GM21576 (cell line): ENCODE measurements at regions not wholly inside any gene's neighbourhood (a gene's known extent, or its start where the extent isn't known, plus 50 kb on each side); places are given as distances from the start of the nearest gene placed in this dataset.
"Not testable (repeated sequence)": the region's sequence is repeated elsewhere in the genome, so short reads cannot be mapped to it uniquely, and the experiment has no call there.

Source experiments
- ATAC-seq: cut with Tn5 transposase; IDR thresholded peaks from one replicate; pipeline ENCODE4 v1.9.1; 2021; ENCODE audit warnings: mild to moderate bottlenecking, moderate library complexity; ENCODE audit not compliant: unreplicated experiment

DNA sequence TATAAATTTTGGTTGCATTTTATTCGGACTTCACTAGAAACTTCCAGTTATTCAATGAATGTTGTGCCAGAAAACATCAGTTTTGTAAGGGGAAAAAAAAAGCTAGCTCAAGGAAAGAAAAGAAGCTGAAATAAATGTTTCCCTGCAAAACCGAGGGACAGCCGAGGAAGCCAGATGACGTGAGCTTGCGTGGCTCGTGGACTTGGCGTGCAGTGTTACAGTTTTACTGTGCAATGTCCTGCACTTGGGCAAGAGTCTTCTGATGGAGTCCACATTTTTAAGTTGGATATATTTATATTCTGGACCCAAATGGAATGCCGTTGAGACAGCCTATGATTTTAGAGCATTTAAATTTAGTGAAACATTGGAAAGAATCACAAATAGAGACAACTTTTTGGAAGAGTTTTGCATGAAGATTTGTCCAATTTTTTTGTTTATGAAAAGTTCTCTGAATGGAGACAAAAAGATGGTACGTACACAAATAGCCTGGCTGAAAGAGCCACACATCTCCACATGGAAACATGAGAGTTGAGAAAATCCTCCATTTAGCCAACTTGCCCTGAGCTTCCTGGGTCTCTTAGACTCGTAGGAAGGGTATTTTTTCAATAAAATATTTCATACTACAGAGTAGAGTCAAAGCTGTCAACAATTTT lies 210.5 kb downstream of the BANP start:
- not testable (repeated sequence) for ATAC-seq

DNA sequence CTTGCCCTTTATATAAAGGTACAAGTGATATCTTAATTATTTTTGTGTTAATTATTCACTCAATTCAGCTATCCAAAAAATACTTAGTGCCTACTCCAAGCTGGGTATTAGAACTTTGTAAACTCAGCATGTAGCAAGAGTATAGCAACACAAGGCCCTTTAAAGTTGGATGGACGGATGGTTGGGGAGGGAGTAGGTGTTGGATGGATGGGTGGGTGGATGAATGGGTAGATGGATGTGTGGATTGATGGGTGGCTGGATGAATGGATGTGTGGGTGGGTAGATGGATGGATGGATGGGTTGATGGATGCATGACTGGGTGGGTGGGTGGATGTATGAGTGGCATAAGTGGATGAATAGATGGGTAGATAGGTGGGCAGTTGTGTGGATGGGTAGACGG lies 211.5 kb downstream of the BANP start:
- not testable (repeated sequence) for ATAC-seq

DNA sequence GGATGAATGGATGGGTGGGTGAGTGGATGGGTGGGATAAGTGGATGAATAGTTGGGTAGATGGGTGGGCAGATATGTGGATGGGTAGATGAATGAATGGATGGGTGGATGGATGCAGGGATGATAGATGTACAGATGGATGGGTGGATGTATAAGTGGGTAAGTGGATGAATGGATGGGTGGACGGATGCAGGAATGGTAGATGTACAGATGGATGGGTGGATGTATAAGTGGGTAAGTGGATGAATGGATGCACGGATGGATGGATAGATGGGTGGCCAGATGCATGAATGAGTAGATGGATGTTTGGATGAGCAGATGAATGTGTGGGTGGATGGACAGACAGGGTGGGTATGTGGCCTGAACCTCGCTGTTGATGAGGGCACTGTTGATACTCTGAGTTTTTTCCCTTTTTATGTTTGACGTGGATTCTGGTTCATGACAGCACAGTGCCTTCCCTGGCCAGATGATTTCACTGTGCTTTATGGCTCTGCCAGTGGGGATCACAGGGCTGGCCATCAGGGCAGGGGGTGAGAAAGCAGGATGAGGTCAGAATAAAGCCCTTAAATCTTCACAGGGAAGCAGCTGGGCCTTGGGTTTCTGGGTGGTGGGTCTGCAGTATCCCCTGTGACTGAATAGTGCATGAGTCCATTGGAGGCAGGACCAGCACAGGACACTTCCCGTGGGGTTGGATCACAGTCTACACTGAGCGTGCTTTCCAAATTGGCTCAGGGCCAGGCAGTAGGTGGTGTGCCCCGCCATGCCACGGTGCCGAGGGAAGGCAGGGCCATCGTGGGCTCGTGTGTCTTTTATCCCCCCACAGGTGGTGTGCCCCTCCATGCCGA lies 213.2 kb downstream of the BANP start:
- not testable (repeated sequence) for ATAC-seq

DNA sequence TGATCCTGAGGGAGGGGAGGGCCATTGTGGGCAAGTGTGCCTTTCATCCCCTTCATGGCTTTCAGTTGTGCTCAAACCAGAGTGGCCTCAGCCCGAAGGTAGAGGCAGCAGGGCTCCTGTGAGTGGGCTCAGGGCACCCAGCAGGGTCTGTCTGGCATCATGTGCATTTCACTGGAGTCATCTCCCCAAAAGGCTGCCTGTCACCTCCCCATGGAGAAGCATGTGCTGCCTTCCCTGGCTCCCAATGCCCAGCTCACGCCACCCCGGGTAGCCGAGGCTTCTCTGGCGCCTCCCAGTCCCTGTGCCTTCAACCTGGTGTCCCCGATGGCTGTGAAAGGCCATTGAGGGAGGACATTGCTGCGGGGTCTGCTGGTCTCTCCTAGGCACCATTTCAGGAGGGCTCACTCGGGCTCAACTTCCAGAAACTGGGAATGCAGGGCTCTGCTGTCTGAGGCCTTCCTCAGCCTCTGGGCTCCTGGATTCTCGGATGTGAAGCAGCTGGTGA lies 213.9 kb downstream of the BANP start:
- ATAC-seq, result not testable (repeated sequence)

DNA sequence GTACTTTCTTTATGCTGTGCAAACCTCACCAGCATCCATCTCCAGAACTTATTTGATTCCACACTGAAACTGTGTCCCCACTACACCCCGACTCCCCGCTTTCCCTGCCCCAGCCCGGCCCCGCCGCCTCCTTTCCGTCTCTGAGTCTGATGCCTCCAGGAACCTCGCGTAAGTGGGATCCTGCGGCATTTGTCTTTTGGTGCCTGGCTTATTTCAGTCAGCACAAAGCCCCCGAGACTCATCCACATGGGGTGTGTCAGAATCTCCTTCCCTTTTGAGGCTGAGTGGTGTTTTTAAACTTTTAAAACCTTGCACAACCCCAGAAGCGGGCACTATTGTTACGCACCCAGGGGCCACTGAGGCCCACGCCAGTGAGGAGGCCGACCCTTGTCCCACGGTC lies 214.4 kb downstream of the BANP start:
- ATAC-seq, result not testable (repeated sequence)

DNA sequence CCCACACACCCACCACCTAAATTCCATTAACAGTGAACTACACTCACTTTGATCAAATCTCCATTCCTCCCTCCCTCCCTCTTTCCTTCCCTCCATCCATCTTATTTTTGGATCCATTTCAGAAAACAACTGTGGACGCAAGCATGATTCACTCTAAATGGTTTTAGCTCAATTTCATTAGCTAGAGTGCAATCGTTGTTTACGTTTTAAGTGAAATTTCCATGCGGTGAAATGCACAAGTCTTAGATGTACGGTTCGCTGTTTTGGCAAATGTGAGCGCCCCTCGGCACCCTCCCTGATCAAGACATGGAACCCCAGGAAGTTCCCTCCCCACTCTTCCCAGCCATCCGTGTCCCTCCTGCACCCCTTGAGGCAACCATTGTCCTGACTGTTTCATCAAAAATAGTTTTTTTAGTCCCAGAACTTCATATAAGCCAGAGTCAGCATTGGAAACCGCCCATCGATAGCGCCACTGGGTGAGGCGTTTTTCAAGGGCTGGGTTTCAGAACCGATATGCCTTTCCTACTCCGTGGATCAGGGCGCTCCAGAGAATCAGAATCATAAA lies 215.1 kb downstream of the BANP start:
- ATAC-seq, result not testable (repeated sequence)

DNA sequence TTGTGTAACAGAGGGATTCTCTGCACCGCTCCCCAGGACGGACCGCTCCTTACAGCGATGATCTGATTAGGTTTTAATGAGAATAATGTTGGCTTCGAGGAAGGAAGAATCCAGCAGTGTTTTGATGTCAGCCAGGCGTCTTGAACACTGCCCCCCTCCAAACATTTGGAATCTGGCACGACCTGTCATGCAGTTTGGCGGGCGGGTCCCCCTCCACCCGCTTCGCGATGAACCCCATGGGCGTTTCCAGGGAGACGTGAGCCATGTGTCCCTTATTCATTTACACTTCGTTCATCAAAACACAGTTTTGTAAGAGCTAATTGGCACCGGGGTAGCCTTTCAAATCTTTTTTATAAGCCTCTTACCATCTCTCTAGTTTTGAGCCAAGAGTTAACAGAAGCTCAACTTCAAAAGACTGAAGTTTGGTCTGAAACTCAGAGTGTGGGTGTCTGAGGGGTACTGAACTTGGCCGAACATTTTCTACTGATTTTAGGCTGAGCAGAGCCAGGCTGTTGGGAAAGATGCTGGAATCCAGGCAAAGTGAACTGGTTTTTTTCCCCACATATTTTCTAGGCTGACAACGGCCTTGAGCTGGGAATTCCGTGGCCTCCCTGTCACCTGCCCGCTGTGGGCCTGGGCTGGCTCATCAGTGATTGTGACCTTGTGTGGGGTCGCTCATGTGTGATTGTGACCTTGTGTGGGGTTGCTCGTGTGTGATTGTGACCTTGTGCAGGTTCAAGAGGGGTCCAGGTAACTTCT lies 214.8 kb upstream of the ZNF469 start:
- not testable (repeated sequence) for ATAC-seq

DNA sequence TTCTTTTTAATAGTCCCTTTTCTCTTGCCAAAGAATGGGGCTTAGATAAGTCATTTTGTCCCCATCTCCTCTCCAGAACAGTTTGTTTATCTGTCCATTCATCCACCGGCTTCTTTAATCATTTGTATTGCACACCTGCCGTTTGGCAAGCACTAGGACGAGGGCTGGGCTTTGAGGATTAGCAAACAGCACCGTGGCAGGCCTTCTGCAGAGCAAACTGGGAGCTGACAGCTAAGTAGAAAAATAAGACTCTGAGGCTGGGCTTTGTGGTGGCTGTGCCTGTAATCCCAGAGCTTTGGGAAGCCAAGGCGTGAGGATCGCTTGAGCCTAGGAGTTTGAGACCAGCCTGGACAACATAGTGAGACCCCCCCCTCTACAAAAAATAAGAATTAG lies 214.2 kb upstream of the ZNF469 start:
- ATAC-seq, result not testable (repeated sequence)

DNA sequence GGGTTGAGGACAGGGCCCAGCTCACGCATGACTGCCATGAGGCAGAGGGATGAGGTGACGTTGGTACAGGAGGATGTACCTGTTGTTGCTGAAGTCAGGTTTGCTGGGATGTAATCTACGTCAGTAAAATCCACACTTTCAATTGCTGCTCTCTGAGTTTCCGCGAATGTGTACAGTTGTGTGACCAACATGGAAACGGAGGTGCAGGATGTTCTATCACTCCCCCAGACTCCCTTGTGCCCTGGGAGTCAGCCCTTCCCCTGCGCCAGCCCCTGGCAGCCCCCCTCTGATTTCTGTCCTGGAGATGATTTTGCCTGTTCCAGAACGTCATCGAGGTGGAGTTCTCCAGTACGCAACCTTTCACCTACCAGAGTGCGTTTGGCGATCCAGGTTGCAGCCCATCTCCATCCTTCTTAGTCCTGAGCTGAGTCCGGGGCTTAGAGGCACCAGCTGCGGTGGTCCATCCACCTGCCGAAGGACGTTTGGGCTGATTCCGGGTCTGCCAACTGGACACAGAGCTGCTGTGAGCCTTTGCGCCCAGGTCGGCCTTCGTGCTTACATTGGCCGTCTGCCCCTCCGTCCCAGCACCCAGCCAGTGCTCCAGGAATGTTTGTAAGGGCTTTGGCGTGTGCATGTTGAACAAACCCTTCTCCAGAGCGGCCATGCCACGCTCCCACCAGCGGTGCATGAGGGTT lies 213.5 kb upstream of the ZNF469 start:
- not testable (repeated sequence) for ATAC-seq

DNA sequence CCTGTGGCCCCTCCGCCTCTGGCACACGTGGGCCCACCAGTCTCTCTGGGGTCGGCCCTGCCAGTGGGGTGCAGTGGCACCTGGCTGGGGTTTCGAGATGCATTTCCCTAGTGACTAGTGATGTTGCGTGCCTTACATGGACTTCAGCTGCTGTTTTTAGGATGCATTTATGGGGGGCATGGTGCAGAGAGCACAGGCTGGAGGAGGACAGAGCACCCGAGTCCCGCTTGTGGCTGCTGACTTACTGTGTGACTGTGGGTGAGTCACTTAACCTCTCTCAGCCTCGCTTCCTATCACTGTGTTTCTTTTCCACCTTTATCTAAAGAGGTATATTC lies 213.0 kb upstream of the ZNF469 start:
- ATAC-seq, result not testable (repeated sequence)

DNA sequence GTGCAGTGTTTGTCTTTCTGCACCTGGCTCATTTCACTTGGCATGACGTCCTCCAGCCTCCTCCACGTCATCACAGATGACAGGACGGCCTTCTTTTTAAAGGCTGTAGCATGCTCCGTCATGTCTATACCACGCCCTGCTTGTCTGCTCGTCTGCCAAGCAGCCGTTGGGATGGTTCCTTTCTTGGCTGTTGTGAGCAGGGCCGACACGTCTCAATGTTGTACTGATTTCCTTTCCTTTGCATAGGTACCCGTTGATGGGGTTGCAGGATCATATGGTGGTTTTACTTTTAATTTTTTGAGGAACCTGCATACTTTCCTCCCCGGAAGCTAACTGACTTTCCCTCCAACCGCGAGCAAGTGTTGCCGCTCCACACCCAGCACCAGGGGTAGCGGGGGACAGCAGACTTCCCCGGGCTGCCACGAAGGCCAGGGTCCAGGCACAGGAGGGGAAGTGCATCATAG lies 212.2 kb upstream of the ZNF469 start:
- ATAC-seq, result no peak

DNA sequence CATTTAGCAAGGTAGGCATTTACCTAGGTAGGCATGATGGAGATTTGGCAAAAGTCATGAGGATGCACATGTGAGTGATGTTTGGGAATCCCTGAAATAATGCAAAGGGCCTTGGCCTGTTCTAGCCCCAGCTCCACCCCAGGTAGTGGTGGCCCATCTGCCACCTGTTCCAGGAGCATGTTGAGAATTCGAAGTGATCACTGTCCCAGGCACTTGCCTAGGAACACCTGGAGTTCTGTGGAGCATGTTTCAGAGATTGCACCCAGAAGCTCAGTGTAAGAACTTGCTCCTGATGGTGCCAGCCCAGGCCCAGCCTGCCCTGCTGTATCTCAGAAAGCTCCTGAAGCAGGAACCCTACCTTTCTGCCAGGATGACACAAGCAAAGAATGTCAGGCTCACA lies 211.6 kb upstream of the ZNF469 start:
- ATAC-seq, result not testable (repeated sequence)

DNA sequence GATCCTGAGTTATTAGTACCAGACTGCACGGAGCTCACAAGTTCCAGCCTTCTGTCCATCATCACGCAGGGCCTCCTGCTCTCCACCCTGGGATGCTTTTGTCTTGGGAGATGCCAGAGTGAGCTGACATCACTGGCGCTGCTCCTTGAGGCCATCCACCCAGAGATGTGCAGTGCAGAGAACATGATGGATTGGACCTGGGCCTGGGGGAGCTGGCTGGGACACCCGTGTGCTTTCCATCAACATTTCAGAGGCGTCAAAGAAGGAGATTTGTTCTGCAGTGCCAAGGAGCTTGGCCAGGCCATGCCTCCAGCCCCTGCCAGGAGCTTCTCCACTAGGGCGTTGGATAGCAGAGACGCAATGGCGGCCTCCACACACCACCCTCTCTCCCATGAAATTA lies 206.6 kb upstream of the ZNF469 start:
- ATAC-seq, result not testable (repeated sequence)

DNA sequence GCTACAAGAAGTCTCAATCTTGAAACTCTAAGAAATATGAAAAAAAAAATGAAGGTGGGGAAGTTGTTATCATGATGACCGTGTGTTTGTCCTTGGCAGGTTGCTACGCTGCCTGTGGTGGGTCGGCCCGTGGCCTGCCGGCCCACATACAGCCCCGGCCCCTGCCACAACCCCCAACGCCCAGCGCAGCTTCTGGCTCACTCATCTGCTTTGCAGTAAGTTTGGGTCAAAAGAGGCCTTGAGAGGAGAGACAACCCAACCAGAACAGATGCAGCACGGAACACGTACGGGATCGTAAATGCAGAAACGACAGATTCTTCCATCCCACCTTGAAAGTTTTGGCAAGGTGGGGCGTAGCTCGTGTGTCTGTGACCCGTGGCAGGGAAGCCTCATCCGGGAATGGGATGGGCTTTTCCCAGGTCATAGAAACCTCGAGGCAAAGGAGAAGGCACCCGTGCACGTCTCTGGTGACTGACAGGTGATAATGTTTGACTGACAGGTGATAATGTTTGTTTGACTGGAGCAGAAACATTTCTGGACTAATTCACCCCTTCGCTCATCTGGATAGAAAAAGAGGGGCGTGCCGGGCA lies 206.1 kb upstream of the ZNF469 start:
- ATAC-seq, result not testable (repeated sequence)

DNA sequence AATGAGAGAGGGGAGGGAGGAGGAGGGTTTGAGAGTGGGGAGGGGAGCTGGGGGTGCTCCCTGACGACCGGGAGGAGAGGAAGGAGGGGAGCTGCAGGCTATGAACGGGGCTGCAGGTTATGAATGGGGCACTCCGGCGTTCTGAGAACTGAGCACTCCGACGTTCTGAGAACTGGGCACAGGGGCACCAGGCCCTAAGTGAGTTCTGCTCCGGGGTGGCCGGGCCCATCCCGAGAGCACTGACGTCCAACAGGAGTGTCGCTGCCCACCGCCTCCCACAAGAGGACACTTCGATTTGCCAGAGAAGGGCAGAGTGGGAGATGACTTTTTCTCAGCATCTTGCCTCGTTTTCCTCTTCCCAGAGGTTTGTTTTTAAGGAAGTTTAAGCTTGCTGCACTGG lies 204.5 kb upstream of the ZNF469 start:
- ATAC-seq, result not testable (repeated sequence)

DNA sequence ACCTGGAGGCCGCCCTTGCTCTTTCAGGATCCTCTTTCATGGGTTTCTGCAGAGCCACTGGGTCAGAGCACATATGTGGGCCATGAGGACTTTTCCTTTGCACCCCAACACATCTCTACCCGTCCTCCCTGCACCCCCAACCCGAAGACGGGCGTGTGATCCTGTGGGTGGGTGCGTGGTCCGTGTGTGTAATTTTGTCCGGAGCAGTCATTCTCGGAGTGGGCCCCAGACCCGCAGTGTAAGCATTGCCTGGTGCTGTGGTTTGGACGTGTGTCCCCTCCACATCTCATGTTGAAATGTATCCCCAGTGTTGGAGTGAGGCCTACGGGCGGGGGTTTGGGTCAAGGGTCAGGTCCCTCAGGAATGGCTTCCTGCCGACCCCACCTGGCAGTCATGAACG lies 203.9 kb upstream of the ZNF469 start:
- ATAC-seq, result not testable (repeated sequence)

DNA sequence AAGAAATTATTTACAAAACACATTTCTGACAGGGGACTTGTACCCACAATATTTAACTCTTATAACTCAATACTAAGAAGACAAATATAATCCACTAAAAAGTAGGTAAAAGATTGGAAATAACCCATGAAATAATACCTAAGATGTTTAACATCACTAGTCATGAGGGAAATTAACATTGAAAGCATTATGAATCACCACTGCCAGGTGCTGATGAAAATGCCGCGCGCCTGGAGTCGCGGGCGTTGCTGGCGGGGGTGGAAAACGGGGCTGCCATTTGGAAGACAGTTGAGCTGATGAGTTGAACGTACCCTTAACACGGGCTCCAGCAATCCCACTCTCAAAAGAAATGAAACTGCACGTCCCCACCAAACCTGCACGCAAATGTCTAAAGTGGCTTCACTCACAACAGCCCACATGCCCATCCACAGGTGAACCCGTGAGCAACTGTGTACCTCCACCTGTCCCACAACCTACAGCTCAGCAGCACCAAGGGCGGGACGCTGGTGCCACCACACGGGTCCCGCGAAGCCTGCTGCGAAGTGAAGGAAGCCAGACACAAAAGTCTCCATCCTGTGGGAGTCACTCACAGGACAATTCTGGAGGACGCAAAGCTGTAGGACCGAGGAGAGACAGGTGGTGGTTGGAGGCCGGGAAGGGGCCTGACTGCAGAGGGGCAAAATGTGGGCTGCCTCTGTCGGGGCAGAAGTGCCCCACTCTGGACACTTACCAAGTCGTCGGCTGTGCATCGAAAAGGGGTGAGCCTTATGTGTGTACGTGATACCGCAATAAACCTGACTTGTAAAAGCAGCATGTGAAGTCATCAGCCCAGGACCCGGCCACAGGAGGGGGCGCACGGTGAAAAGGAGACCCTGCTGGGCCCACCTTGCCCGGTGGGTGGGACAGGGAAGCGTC lies 199.5 kb upstream of the ZNF469 start:
- ATAC-seq, result not testable (repeated sequence)

DNA sequence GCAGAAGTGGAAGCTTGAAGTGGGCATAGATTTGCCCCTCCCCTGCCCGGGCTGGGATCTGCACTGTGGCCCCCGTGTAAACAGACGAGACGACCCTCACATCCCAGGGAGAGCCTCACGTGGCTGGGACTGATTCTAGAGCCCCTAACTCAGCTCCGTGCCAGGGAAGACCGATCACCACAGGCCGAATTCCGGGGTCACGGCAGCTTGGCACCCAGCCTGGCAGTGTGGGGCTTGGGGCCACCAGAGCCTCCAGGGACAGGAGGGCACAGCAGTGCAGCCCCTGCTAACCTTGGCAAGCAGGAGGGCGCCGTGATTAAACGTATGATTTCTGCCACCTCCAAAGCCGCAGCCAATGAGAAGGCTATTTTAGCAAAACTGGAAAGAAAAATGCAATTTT lies 198.7 kb upstream of the ZNF469 start:
- not testable (repeated sequence) for ATAC-seq
